ENCODE measurements at regions not wholly inside any gene's neighbourhood (a gene's known extent, or its start where the extent isn't known, plus 50 kb on each side); places are given as distances from the start of the nearest gene placed in this dataset.
A peak's percentile ranks its signal among the peaks of the same experiment; 100 is the strongest.

DNA sequence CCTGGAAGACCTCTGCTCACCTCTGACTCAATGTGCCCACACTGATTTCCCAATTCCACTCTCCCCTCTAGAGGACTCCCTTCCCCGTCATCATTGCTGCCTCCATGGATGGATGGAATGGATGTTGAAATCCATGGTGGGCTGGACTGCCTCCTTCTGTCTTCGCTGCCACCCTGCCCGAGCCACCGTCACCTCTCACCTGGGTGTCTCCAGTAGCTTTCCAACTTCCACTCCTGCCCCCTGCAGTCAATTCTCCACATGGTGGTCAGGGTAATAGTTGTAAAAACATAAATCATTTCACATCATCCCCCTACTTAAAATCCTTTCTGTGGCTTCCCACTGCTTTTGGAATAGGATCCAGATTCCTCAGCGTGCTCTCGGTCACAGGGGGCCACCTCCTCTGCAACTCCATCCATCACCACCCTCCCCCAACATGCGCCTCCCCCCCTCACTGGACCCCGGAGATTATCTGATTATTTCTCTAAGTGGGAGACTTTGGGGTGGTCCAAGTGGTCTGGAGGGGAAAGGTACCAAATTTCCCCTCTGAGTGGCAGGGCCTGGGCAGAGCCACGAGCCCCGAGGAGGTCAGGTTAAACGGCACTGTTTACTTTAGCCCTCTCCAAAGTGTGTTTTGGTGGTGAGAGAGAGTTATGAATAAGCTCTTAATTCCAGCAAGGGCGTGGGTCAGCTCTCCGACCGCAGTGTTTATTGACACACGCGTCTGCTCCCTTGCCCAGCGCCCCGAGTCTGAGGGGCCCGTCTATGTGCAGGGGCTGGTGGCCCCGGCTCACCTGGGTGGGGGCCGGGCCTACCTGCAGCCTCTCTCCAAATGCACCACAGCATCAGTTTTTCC lies 313.7 kb downstream of the MN1 start:
- H3K4me1 ChIP-seq = no peaks in the 10 kb centered on the region
- H3K27ac ChIP-seq = no peak overlapping the region
- no peak for DNase-seq
- H3K9me3 ChIP-seq = no peaks in the 10 kb centered on the region
- intact Hi-C loops (cut with DNase I) = no loop called here
- no peak overlapping the region for H3K4me3 ChIP-seq
- peak; percentile 54 for ATAC-seq
- TF ChIP-seq CTCF (IDR thresholded peaks at IDR 0.05) = no peak
- H3K36me3 ChIP-seq = no peaks in the 10 kb centered on the region
- no peaks in the 10 kb centered on the region for H3K27me3 ChIP-seq

DNA sequence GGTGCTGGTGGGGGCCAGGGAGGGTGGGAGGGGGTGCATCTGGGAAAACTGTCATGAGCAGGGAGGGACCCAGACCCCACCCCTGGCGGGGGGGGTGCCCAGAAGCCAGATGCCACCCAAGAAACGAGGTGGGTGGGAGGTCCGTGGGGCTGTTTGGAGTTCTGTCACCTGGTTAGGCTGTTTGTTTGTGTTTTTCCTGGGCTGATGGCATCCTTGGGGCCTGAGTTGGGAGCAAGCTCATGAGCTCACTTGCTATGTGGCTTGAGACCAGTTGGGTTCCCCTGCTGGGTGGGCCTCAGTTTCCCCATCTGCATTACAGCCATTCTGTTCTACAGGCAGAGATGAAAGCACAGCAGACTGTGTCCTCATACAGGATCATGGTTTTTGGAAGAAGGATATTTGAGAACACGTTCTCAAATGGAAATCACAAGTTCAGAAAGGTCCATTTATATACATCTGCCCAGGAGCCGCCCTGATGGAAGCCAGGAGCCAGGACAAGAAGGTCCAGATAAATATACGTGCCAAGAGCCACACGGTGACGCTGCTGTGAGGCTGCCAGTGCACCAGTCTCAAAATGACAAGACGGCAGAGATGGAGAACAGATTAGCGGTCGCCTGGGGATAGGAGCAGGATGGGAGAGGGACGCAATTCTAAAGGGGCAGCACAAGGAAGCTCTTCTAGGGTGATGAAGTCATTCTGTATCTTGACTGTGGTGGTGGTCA lies 312.9 kb downstream of the MN1 start:
- intact Hi-C loops (cut with DNase I) = no loop called here
- DNase-seq = no peak

GRCh38 chr22:27489178-27489675 lies 312.3 kb downstream of the MN1 start:
- no peak for ATAC-seq
- Histone ChIP-seq H3K27ac (no peak overlapping the region), H3K36me3 (no peaks in the 10 kb centered on the region), H3K4me3 (no peak overlapping the region), H3K9me3 (no peaks in the 10 kb centered on the region), H3K27me3 (no peaks in the 10 kb centered on the region), H3K4me1 (no peaks in the 10 kb centered on the region)
- intact Hi-C loops (cut with DNase I) = no loop called here
- no peak for DNase-seq
- no peak for TF ChIP-seq CTCF (IDR thresholded peaks at IDR 0.05)

More for the DNA sequence above, 312.9 kb downstream of the MN1 start:
- TF ChIP-seq CTCF (IDR thresholded peaks at IDR 0.05) = no peak
- no peaks in the 10 kb centered on the region for H3K36me3 ChIP-seq
- H3K4me3 ChIP-seq = no peak overlapping the region
- H3K27ac ChIP-seq = no peak overlapping the region
- H3K9me3 ChIP-seq = no peaks in the 10 kb centered on the region
- no peaks in the 10 kb centered on the region for H3K27me3 ChIP-seq
- H3K4me1 ChIP-seq = no peaks in the 10 kb centered on the region
- ATAC-seq = no peak

DNA sequence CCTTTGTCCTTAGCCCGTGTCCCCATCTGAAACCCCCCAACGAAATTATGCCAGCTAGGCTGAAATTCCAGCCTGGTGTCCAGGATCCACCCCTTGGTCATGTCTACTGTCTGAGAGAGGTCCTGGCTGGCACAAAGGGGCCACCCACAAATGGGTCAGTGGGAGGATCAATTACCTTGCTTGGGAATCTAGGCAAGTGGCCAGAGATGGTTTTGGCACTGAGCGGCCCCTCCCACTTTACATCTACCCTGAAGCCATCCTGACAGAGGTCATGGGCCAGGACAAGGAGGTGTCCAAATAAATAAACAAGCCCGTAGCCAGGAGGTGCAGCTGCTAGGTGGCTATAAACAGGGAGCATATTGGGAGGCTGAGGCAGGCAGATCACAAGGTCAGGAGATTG lies 311.5 kb downstream of the MN1 start:
- TF ChIP-seq CTCF (IDR thresholded peaks at IDR 0.05) = no peak
- Histone ChIP-seq H3K4me3 (no peak overlapping the region), H3K36me3 (no peaks in the 10 kb centered on the region), H3K9me3 (no peaks in the 10 kb centered on the region), H3K27me3 (no peaks in the 10 kb centered on the region), H3K27ac (no peak overlapping the region), H3K4me1 (no peaks in the 10 kb centered on the region)
- DNase-seq = no peak
- ATAC-seq = no peak
- intact Hi-C loops (cut with DNase I) = no loop called here

DNA sequence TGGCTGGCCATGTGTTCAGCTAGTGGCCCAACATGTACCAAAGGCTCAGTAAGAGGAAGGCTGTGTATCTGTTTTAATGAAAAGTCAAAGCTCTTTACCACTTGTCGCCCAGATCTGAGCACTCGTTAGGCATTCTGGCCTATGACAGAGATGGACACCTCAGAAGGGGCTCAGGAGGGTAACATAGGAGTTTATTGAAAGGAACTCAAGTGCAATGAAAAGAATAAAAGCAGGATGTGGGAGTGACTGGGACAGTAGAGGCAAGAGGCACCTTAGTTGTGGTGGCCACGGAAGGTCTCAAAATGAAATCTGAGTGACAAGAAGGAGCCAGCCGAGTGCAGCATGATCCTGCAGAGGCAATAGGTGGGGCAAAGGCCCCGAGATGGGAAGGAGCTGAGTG lies 309.7 kb downstream of the MN1 start:
- no peak for TF ChIP-seq CTCF (IDR thresholded peaks at IDR 0.05)

More for the DNA sequence above, 309.7 kb downstream of the MN1 start:
- no peaks in the 10 kb centered on the region for H3K4me1 ChIP-seq
- H3K36me3 ChIP-seq = no peaks in the 10 kb centered on the region
- ATAC-seq (no peak), DNase-seq (no peak)
- H3K9me3 ChIP-seq = no peaks in the 10 kb centered on the region
- no peak overlapping the region for H3K27ac ChIP-seq
- intact Hi-C loops (cut with DNase I) = no loop called here
- no peaks in the 10 kb centered on the region for H3K27me3 ChIP-seq
- H3K4me3 ChIP-seq = no peak overlapping the region
